Glutamatergic neuron (in vitro differentiated cells): ENCODE measurements at regions not wholly inside any gene's neighbourhood (a gene's known extent, or its start where the extent isn't known, plus 50 kb on each side); places are given as distances from the start of the nearest gene placed in this dataset.
"Not testable (repeated sequence)": the region's sequence is repeated elsewhere in the genome, so short reads cannot be mapped to it uniquely, and the experiment has no call there.

ENCODE experiments used
- DNase-seq: peaks from one replicate; pipeline ENCODE4 v3.0.0; 2022
- H3K27ac Mint-ChIP-seq: one replicate; pipeline ENCODE4 v1.8.0; 2020; ENCODE audit warnings: mild to moderate bottlenecking, mixed read lengths, inconsistent platforms; ENCODE audit not compliant: unreplicated experiment
- H3K27me3 Mint-ChIP-seq: one replicate; pipeline ENCODE4 v1.8.0; 2020; ENCODE audit warnings: mild to moderate bottlenecking, moderate library complexity, mixed read lengths, inconsistent platforms; ENCODE audit not compliant: unreplicated experiment
- H3K36me3 Mint-ChIP-seq: one replicate; pipeline ENCODE4 v1.8.0; 2020; ENCODE audit warnings: mild to moderate bottlenecking, mixed read lengths, inconsistent platforms; ENCODE audit not compliant: unreplicated experiment
- H3K4me1 Mint-ChIP-seq: one replicate; pipeline ENCODE4 v1.8.0; 2020; ENCODE audit warnings: mild to moderate bottlenecking, low read depth, mixed read lengths, inconsistent platforms; ENCODE audit not compliant: unreplicated experiment
- H3K4me3 Mint-ChIP-seq: one replicate; pipeline ENCODE4 v1.8.0; 2020; ENCODE audit warnings: mild to moderate bottlenecking, mixed read lengths, inconsistent platforms; ENCODE audit not compliant: unreplicated experiment
- H3K9me3 Mint-ChIP-seq: one replicate; pipeline ENCODE4 v1.8.0; 2020; ENCODE audit warnings: mild to moderate bottlenecking, moderate library complexity, mixed read lengths, inconsistent platforms; ENCODE audit not compliant: unreplicated experiment
- CTCF ChIP-seq: fragments of 200-600 bp; sonication (generic); IDR thresholded peaks from one replicate; pipeline ENCODE4 v1.5.0; 2021; ENCODE audit not compliant: partially characterized antibody, unreplicated experiment

- peaks cover 2% of the 10 kb centered on the region for H3K27me3 Mint-ChIP-seq
- H3K4me1 Mint-ChIP-seq: no peaks in the 10 kb centered on the region
- no peak for TF ChIP-seq CTCF
- H3K4me3 Mint-ChIP-seq: no peak overlapping the region
- H3K36me3 Mint-ChIP-seq: peaks cover 4% of the 10 kb centered on the region
- H3K9me3 Mint-ChIP-seq: peaks cover 6% of the 10 kb centered on the region
- H3K27ac Mint-ChIP-seq: no peak overlapping the region
- no peak for DNase-seq
Measured at GRCh38 chr7:86091369-86091768, 552.3 kb upstream of the GRM3 start.

GRCh38 chr7:86089455-86089854, 554.3 kb upstream of the GRM3 start:
- Mint-ChIP-seq H3K4me1 (no peaks in the 10 kb centered on the region), H3K36me3 (peaks cover 4% of the 10 kb centered on the region), H3K4me3 (no peak overlapping the region), H3K9me3 (peaks cover 6% of the 10 kb centered on the region), H3K27me3 (peaks cover 2% of the 10 kb centered on the region), H3K27ac (no peak overlapping the region)
- DNase-seq: no peak
- no peak for TF ChIP-seq CTCF

GRCh38 chr7:86064572-86064971, 579.1 kb upstream of the GRM3 start:
- not testable (repeated sequence) for H3K4me3 Mint-ChIP-seq, H3K27me3 Mint-ChIP-seq, DNase-seq, H3K27ac Mint-ChIP-seq, H3K4me1 Mint-ChIP-seq, H3K36me3 Mint-ChIP-seq, H3K9me3 Mint-ChIP-seq

GRCh38 chr7:86058649-86059048, 585.1 kb upstream of the GRM3 start:
- TF ChIP-seq CTCF: no peak
- Mint-ChIP-seq H3K36me3 (peaks cover 16% of the 10 kb centered on the region), H3K9me3 (peaks cover 1% of the 10 kb centered on the region), H3K27ac (no peak overlapping the region), H3K4me3 (no peak overlapping the region), H3K27me3 (no peaks in the 10 kb centered on the region), H3K4me1 (no peaks in the 10 kb centered on the region)
- DNase-seq: no peak

GRCh38 chr7:86050918-86051317, 592.8 kb upstream of the GRM3 start:
- H3K27ac Mint-ChIP-seq: no peak overlapping the region
- no peak overlapping the region for H3K4me3 Mint-ChIP-seq
- H3K36me3 Mint-ChIP-seq: peaks cover under 1% of the 10 kb centered on the region
- peaks cover 2% of the 10 kb centered on the region for H3K4me1 Mint-ChIP-seq
- H3K27me3 Mint-ChIP-seq: no peaks in the 10 kb centered on the region
- no peaks in the 10 kb centered on the region for H3K9me3 Mint-ChIP-seq
- no peak for DNase-seq
- TF ChIP-seq CTCF: no peak

GRCh38 chr7:86049910-86050309, 593.8 kb upstream of the GRM3 start:
- TF ChIP-seq CTCF: no peak
- no peak for DNase-seq
- no peaks in the 10 kb centered on the region for H3K27me3 Mint-ChIP-seq
- no peaks in the 10 kb centered on the region for H3K36me3 Mint-ChIP-seq
- no peak overlapping the region for H3K27ac Mint-ChIP-seq
- peaks cover 2% of the 10 kb centered on the region for H3K4me1 Mint-ChIP-seq
- H3K9me3 Mint-ChIP-seq: no peaks in the 10 kb centered on the region
- no peak overlapping the region for H3K4me3 Mint-ChIP-seq

GRCh38 chr7:86045197-86045596, 598.5 kb upstream of the GRM3 start:
- H3K27ac Mint-ChIP-seq, H3K4me1 Mint-ChIP-seq, H3K27me3 Mint-ChIP-seq, H3K4me3 Mint-ChIP-seq, DNase-seq, H3K36me3 Mint-ChIP-seq, H3K9me3 Mint-ChIP-seq: not testable (repeated sequence)
